CD8-positive, alpha-beta memory T cell (primary cell): ENCODE measurements at regions not wholly inside any gene's neighbourhood (a gene's known extent, or its start where the extent isn't known, plus 50 kb on each side); places are given as distances from the start of the nearest gene placed in this dataset.

Experiments
- CTCF ChIA-PET: fragments of 350-600 bp; sonication (Branson Sonifier 250); formaldehyde crosslinking; loops from one replicate; lab custom pipeline; 2021; ENCODE audit warnings: antibody characterized with exemption; lab: Charles Lee
- POLR2A ChIA-PET: fragments of 350-600 bp; sonication (Branson Sonifier 250); formaldehyde crosslinking; loops from one replicate; lab custom pipeline; 2021; ENCODE audit warnings: antibody characterized with exemption; lab: Charles Lee
- DNase-seq, 5 donors: peaks; one replicate each; pipeline versions ENCODE4 v3.0.0 to v3.0.0-alpha.2; 2020 to 2022; ENCODE audit warnings: mixed read lengths in 1 of 5
- H3K27ac ChIP-seq: one replicate; pipeline ENCODE4 v1.7.0; 2013; ENCODE audit warnings: low read depth, mild to moderate bottlenecking, low read length, moderate library complexity
- H3K27me3 ChIP-seq: 2 replicates; pipeline ENCODE4 v1.7.0; 2013; ENCODE audit warnings: low read length, mild to moderate bottlenecking; ENCODE audit not compliant: insufficient read depth, poor library complexity, severe bottlenecking
- H3K36me3 ChIP-seq: 2 replicates; pipeline ENCODE4 v1.7.0; 2013; ENCODE audit warnings: mild to moderate bottlenecking, low read length, moderate library complexity; ENCODE audit not compliant: insufficient read depth
- H3K4me1 ChIP-seq: 2 replicates; pipeline ENCODE4 v1.7.0; 2013; ENCODE audit warnings: mild to moderate bottlenecking, low read length, moderate library complexity; ENCODE audit not compliant: insufficient read depth
- H3K4me3 ChIP-seq: 2 replicates; pipeline ENCODE4 v1.7.0; 2013; ENCODE audit warnings: mild to moderate bottlenecking, low read length
- H3K9me3 ChIP-seq: 2 replicates; pipeline ENCODE4 v1.7.0; 2013; ENCODE audit warnings: mild to moderate bottlenecking, low read length
- H3K27ac Mint-ChIP-seq, 8 donors: one replicate each; pipeline ENCODE4 v1.8.0; 2020 to 2021; ENCODE audit warnings: mixed read lengths in 8 of 8, mild to moderate bottlenecking in 6 of 8, inconsistent platforms in 3 of 8, moderate library complexity in 3 of 8
- H3K27me3 Mint-ChIP-seq, 2 donors: one replicate each; pipeline ENCODE4 v1.8.0; 2020 to 2021; ENCODE audit warnings: mixed read lengths in 2 of 2, mild to moderate bottlenecking in 1 of 2, moderate library complexity in 1 of 2
- H3K36me3 Mint-ChIP-seq, 3 donors: one replicate each; pipeline ENCODE4 v1.8.0; 2020 to 2021; ENCODE audit warnings: mixed read lengths in 3 of 3, inconsistent platforms in 1 of 3, mild to moderate bottlenecking in 1 of 3
- H3K4me1 Mint-ChIP-seq, 3 donors: one replicate each; pipeline ENCODE4 v1.8.0; 2020 to 2021; ENCODE audit warnings: mixed read lengths in 3 of 3, inconsistent platforms in 1 of 3, mild to moderate bottlenecking in 1 of 3
- H3K4me3 Mint-ChIP-seq, 7 donors: one replicate each; pipeline ENCODE4 v1.8.0; 2020 to 2021; ENCODE audit warnings: mixed read lengths in 7 of 7, mild to moderate bottlenecking in 6 of 7, moderate library complexity in 4 of 7, inconsistent platforms in 2 of 7
- H3K9me3 Mint-ChIP-seq, 5 donors: one replicate each; pipeline ENCODE4 v1.8.0; 2020 to 2022; ENCODE audit warnings: mixed read lengths in 5 of 5, mild to moderate bottlenecking in 3 of 5, moderate library complexity in 2 of 5, inconsistent platforms in 1 of 5

DNA sequence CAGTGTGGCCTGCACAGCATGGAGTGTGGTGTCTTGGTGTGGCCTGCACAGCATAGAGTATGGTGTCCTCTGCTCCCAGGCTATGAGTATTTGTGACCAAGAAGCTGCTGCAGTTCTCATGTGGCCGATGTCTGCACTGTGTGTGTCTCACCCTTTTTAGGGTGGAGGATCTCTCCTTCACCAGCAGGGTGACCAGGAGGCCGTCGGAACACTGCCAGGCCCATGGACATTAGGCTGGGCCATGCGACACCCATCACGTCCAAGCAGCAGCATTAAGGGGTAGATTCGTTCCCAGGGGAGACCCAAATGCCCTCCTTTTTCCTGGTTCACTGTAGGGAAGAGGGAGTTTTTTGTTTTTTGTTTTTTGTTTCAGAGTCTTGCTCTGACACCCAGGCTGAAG, 115.3 kb upstream of the SPIN1 start:
- H3K36me3 Mint-ChIP-seq = peaks cover 0 to 6% (median 0%) of the 10 kb centered on the region in 3 donors
- Histone ChIP-seq H3K9me3 (no peaks in the 10 kb centered on the region), H3K27me3 (no peaks in the 10 kb centered on the region), H3K27ac (no peak overlapping the region), H3K4me3 (no peak overlapping the region), H3K36me3 (no peaks in the 10 kb centered on the region), H3K4me1 (no peaks in the 10 kb centered on the region)
- no peak for DNase-seq
- ChIA-PET POLR2A (no interaction called here), CTCF (no interaction called here)
- H3K27ac Mint-ChIP-seq = no peak overlapping the region
- H3K9me3 Mint-ChIP-seq = no peaks in the 10 kb centered on the region
- H3K4me3 Mint-ChIP-seq = no peak overlapping the region
- H3K27me3 Mint-ChIP-seq = peaks cover 4 to 15% of the 10 kb centered on the region in 2 donors
- H3K4me1 Mint-ChIP-seq = no peaks in the 10 kb centered on the region

- H3K4me1 ChIP-seq = no peaks in the 10 kb centered on the region
- H3K27ac ChIP-seq = no peak overlapping the region
- no peaks in the 10 kb centered on the region for H3K9me3 Mint-ChIP-seq
- no peak overlapping the region for H3K4me3 Mint-ChIP-seq
- H3K4me3 ChIP-seq = no peak overlapping the region
- H3K27me3 Mint-ChIP-seq = no peaks in the 10 kb centered on the region
- no peaks in the 10 kb centered on the region for H3K27me3 ChIP-seq
- POLR2A ChIA-PET = no interaction called here
- peaks cover 0 to 4% (median 0%) of the 10 kb centered on the region in 3 donors for H3K36me3 Mint-ChIP-seq
- no peaks in the 10 kb centered on the region for H3K36me3 ChIP-seq
- H3K4me1 Mint-ChIP-seq = no peaks in the 10 kb centered on the region
- CTCF ChIA-PET = no interaction called here
- no peaks in the 10 kb centered on the region for H3K9me3 ChIP-seq
- DNase-seq = no peak
- H3K27ac Mint-ChIP-seq = no peak overlapping the region
These were observed 117.8 kb upstream of the SPIN1 start for GRCh38 chr9:88270413-88270812.

- no peak overlapping the region for H3K27ac ChIP-seq
- CTCF ChIA-PET = no interaction called here
- H3K4me3 ChIP-seq = no peak overlapping the region
- DNase-seq = no peak
- Mint-ChIP-seq H3K27ac (no peak overlapping the region), H3K4me3 (no peak overlapping the region), H3K27me3 (no peaks in the 10 kb centered on the region), H3K9me3 (no peaks in the 10 kb centered on the region), H3K36me3 (peaks cover 0 to 4% (median 0%) of the 10 kb centered on the region in 3 donors), H3K4me1 (no peaks in the 10 kb centered on the region)
- POLR2A ChIA-PET = no interaction called here
- H3K27me3 ChIP-seq = no peaks in the 10 kb centered on the region
- H3K4me1 ChIP-seq = no peaks in the 10 kb centered on the region
- no peaks in the 10 kb centered on the region for H3K9me3 ChIP-seq
- no peaks in the 10 kb centered on the region for H3K36me3 ChIP-seq
These were observed 119.4 kb upstream of the SPIN1 start for GRCh38 chr9:88268886-88269285.

GRCh38 chr9:88267283-88267682, 121.0 kb upstream of the SPIN1 start:
- no peaks in the 10 kb centered on the region for H3K9me3 Mint-ChIP-seq
- H3K27me3 Mint-ChIP-seq = peaks cover 0 to 3% of the 10 kb centered on the region in 2 donors
- CTCF ChIA-PET = no interaction called here

GRCh38 chr9:88266416-88266815, 121.8 kb upstream of the SPIN1 start:
- Mint-ChIP-seq H3K4me1 (peaks cover 0 to 6% (median 3%) of the 10 kb centered on the region in 3 donors), H3K27me3 (peaks cover 0 to 4% of the 10 kb centered on the region in 2 donors), H3K4me3 (no peak overlapping the region), H3K36me3 (peaks cover 0 to 4% (median 0%) of the 10 kb centered on the region in 3 donors), H3K9me3 (no peaks in the 10 kb centered on the region), H3K27ac (peak overlapping the region in 1 of 8 donors; percentile 11)
- H3K36me3 ChIP-seq = no peaks in the 10 kb centered on the region
- no peak overlapping the region for H3K4me3 ChIP-seq
- no peaks in the 10 kb centered on the region for H3K27me3 ChIP-seq
- DNase-seq = no peak
- CTCF ChIA-PET = no interaction called here
- POLR2A ChIA-PET = no interaction called here
- H3K4me1 ChIP-seq = no peaks in the 10 kb centered on the region
- H3K9me3 ChIP-seq = no peaks in the 10 kb centered on the region
- no peak overlapping the region for H3K27ac ChIP-seq

More at GRCh38 chr9:88267283-88267682, 121.0 kb upstream of the SPIN1 start:
- Histone ChIP-seq H3K9me3 (no peaks in the 10 kb centered on the region), H3K27me3 (no peaks in the 10 kb centered on the region), H3K36me3 (no peaks in the 10 kb centered on the region), H3K27ac (no peak overlapping the region), H3K4me3 (no peak overlapping the region), H3K4me1 (no peaks in the 10 kb centered on the region)
- POLR2A ChIA-PET = no interaction called here
- peaks cover 0 to 6% (median 3%) of the 10 kb centered on the region in 3 donors for H3K4me1 Mint-ChIP-seq
- no peak overlapping the region for H3K27ac Mint-ChIP-seq
- DNase-seq = no peak
- H3K4me3 Mint-ChIP-seq = no peak overlapping the region
- H3K36me3 Mint-ChIP-seq = peaks cover 0 to 4% (median 0%) of the 10 kb centered on the region in 3 donors

- H3K4me1 ChIP-seq = no peaks in the 10 kb centered on the region
- no peak overlapping the region for H3K4me3 ChIP-seq
- ChIA-PET CTCF (no interaction called here), POLR2A (no interaction called here)
- no peaks in the 10 kb centered on the region for H3K36me3 ChIP-seq
- no peak overlapping the region for H3K4me3 Mint-ChIP-seq
- H3K36me3 Mint-ChIP-seq = peaks cover 0 to 4% (median 0%) of the 10 kb centered on the region in 3 donors
- peaks cover 9 to 34% of the 10 kb centered on the region in 2 donors for H3K27me3 Mint-ChIP-seq
- peak overlapping the region in 1 of 8 donors; percentile 58 for H3K27ac Mint-ChIP-seq
- H3K9me3 ChIP-seq = no peaks in the 10 kb centered on the region
- DNase-seq = no peak
- no peak overlapping the region for H3K27ac ChIP-seq
- H3K27me3 ChIP-seq = no peaks in the 10 kb centered on the region
- H3K9me3 Mint-ChIP-seq = peaks cover 0 to 3% (median 2%) of the 10 kb centered on the region in 5 donors
- H3K4me1 Mint-ChIP-seq = peaks cover 0 to 6% (median 3%) of the 10 kb centered on the region in 3 donors
These were observed 120.7 kb upstream of the SPATA31C2 start for GRCh38 chr9:88259001-88259400.

GRCh38 chr9:88258601-88259000, 120.3 kb upstream of the SPATA31C2 start:
- H3K9me3 Mint-ChIP-seq = peaks cover 0 to 6% (median 3%) of the 10 kb centered on the region in 5 donors
- H3K4me3 ChIP-seq = no peak overlapping the region
- POLR2A ChIA-PET = no interaction called here
- H3K4me3 Mint-ChIP-seq = no peak overlapping the region
- no peaks in the 10 kb centered on the region for H3K4me1 ChIP-seq
- H3K27ac ChIP-seq = no peak overlapping the region
- H3K9me3 ChIP-seq = no peaks in the 10 kb centered on the region
- peaks cover 0 to 6% (median 3%) of the 10 kb centered on the region in 3 donors for H3K4me1 Mint-ChIP-seq
- CTCF ChIA-PET = no interaction called here
- H3K27me3 ChIP-seq = no peaks in the 10 kb centered on the region
- peak overlapping the region in 1 of 8 donors; percentile 58 for H3K27ac Mint-ChIP-seq
- peaks cover 9 to 34% of the 10 kb centered on the region in 2 donors for H3K27me3 Mint-ChIP-seq
- no peak for DNase-seq
- H3K36me3 ChIP-seq = no peaks in the 10 kb centered on the region
- H3K36me3 Mint-ChIP-seq = peaks cover 0 to 4% (median 0%) of the 10 kb centered on the region in 3 donors

GRCh38 chr9:88258024-88258423, 119.7 kb upstream of the SPATA31C2 start:
- Histone ChIP-seq H3K4me3 (no peak overlapping the region), H3K27me3 (no peaks in the 10 kb centered on the region), H3K36me3 (no peaks in the 10 kb centered on the region), H3K27ac (no peak overlapping the region), H3K4me1 (no peaks in the 10 kb centered on the region), H3K9me3 (no peaks in the 10 kb centered on the region)
- H3K36me3 Mint-ChIP-seq = peaks cover 0 to 4% (median 0%) of the 10 kb centered on the region in 3 donors
- peaks cover 3 to 10% (median 4%) of the 10 kb centered on the region in 5 donors for H3K9me3 Mint-ChIP-seq
- H3K27ac Mint-ChIP-seq = no peak overlapping the region
- peaks cover 0 to 6% (median 3%) of the 10 kb centered on the region in 3 donors for H3K4me1 Mint-ChIP-seq
- no peak overlapping the region for H3K4me3 Mint-ChIP-seq
- H3K27me3 Mint-ChIP-seq = peaks cover 9 to 34% of the 10 kb centered on the region in 2 donors
- DNase-seq = no peak
- CTCF ChIA-PET = no interaction called here
- POLR2A ChIA-PET = no interaction called here
